ENCODE measurements at regions not wholly inside any gene's neighbourhood (a gene's known extent, or its start where the extent isn't known, plus 50 kb on each side); places are given as distances from the start of the nearest gene placed in this dataset.

GRCh38 chr1:188867614-188868013, 1610.0 kb downstream of the BRINP3 start:
- Histone ChIP-seq H3K9ac (ENCODE audit: low read length) (no peak overlapping the region), H3K4me2 (ENCODE audit: low read length) (no peak overlapping the region), H4K20me1 (ENCODE audit: insufficient read depth, low read length) (no peaks in the 10 kb centered on the region), H3K27me3 (ENCODE audit: low read depth, low read length) (no peaks in the 10 kb centered on the region), H3K27ac (ENCODE audit: low read length) (no peak overlapping the region), H3K4me3 (ENCODE audit: low read length) (no peak overlapping the region), H3K79me2 (ENCODE audit: low read length) (no peaks in the 10 kb centered on the region), H3K4me1 (ENCODE audit: low read length) (no peaks in the 10 kb centered on the region), H2AFZ (ENCODE audit: low read depth, low read length) (no peak overlapping the region), H3K9me3 (ENCODE audit: insufficient read depth, low read length) (no peaks in the 10 kb centered on the region), H3K36me3 (replicated peaks; ENCODE audit: low read depth, low read length) (no peaks in the 10 kb centered on the region)
- no peak for TF ChIP-seq EZH2phosphoT487 (IDR thresholded peaks at IDR 0.05; ENCODE audit: low read depth)
- TF ChIP-seq CTCF (IDR thresholded peaks at IDR 0.05; ENCODE audit: low read depth, low read length): no peak

- Histone ChIP-seq H3K27me3 (ENCODE audit: low read depth, low read length) (no peaks in the 10 kb centered on the region), H3K9me3 (ENCODE audit: insufficient read depth, low read length) (no peaks in the 10 kb centered on the region), H3K27ac (ENCODE audit: low read length) (no peak overlapping the region), H3K4me3 (ENCODE audit: low read length) (no peak overlapping the region), H3K4me1 (ENCODE audit: low read length) (no peaks in the 10 kb centered on the region), H3K4me2 (ENCODE audit: low read length) (no peak overlapping the region), H3K9ac (ENCODE audit: low read length) (no peak overlapping the region), H2AFZ (ENCODE audit: low read depth, low read length) (no peak overlapping the region), H3K79me2 (ENCODE audit: low read length) (no peaks in the 10 kb centered on the region), H4K20me1 (ENCODE audit: insufficient read depth, low read length) (no peaks in the 10 kb centered on the region), H3K36me3 (replicated peaks; ENCODE audit: low read depth, low read length) (no peaks in the 10 kb centered on the region)
- TF ChIP-seq EZH2phosphoT487 (IDR thresholded peaks at IDR 0.05; ENCODE audit: low read depth) (no peak), CTCF (IDR thresholded peaks at IDR 0.05; ENCODE audit: low read depth, low read length) (no peak)
Measured at GRCh38 chr1:188871164-188871563, 1606.5 kb downstream of the BRINP3 start.

- no peaks in the 10 kb centered on the region for H4K20me1 ChIP-seq (ENCODE audit: insufficient read depth, low read length)
- no peaks in the 10 kb centered on the region for H3K36me3 ChIP-seq (replicated peaks; ENCODE audit: low read depth, low read length)
- H3K79me2 ChIP-seq (ENCODE audit: low read length): no peaks in the 10 kb centered on the region
- H3K4me1 ChIP-seq (ENCODE audit: low read length): no peaks in the 10 kb centered on the region
- H3K4me3 ChIP-seq (ENCODE audit: low read length): no peak overlapping the region
- H3K4me2 ChIP-seq (ENCODE audit: low read length): no peak overlapping the region
- no peak overlapping the region for H3K9ac ChIP-seq (ENCODE audit: low read length)
- no peaks in the 10 kb centered on the region for H3K27me3 ChIP-seq (ENCODE audit: low read depth, low read length)
- no peak overlapping the region for H3K27ac ChIP-seq (ENCODE audit: low read length)
- TF ChIP-seq CTCF (IDR thresholded peaks at IDR 0.05; ENCODE audit: low read depth, low read length) (no peak), EZH2phosphoT487 (IDR thresholded peaks at IDR 0.05; ENCODE audit: low read depth) (no peak)
- no peaks in the 10 kb centered on the region for H3K9me3 ChIP-seq (ENCODE audit: insufficient read depth, low read length)
- H2AFZ ChIP-seq (ENCODE audit: low read depth, low read length): no peak overlapping the region
Measured at GRCh38 chr1:188872376-188872775, 1605.3 kb downstream of the BRINP3 start.

GRCh38 chr1:188877668-188878067, 1600.0 kb downstream of the BRINP3 start:
- no peaks in the 10 kb centered on the region for H4K20me1 ChIP-seq (ENCODE audit: insufficient read depth, low read length)
- no peak overlapping the region for H3K4me2 ChIP-seq (ENCODE audit: low read length)
- no peaks in the 10 kb centered on the region for H3K36me3 ChIP-seq (replicated peaks; ENCODE audit: low read depth, low read length)
- no peak overlapping the region for H3K4me3 ChIP-seq (ENCODE audit: low read length)
- H3K9me3 ChIP-seq (ENCODE audit: insufficient read depth, low read length): no peaks in the 10 kb centered on the region
- H3K27ac ChIP-seq (ENCODE audit: low read length): no peak overlapping the region
- no peaks in the 10 kb centered on the region for H3K4me1 ChIP-seq (ENCODE audit: low read length)
- no peak overlapping the region for H3K9ac ChIP-seq (ENCODE audit: low read length)
- no peaks in the 10 kb centered on the region for H3K27me3 ChIP-seq (ENCODE audit: low read depth, low read length)
- H2AFZ ChIP-seq (ENCODE audit: low read depth, low read length): no peak overlapping the region
- H3K79me2 ChIP-seq (ENCODE audit: low read length): no peaks in the 10 kb centered on the region
- TF ChIP-seq CTCF (IDR thresholded peaks at IDR 0.05; ENCODE audit: low read depth, low read length) (no peak), EZH2phosphoT487 (IDR thresholded peaks at IDR 0.05; ENCODE audit: low read depth) (no peak)

All from OCI-LY3 (cell line).